ENCODE measurements at regions not wholly inside any gene's neighbourhood (a gene's known extent, or its start where the extent isn't known, plus 50 kb on each side); places are given as distances from the start of the nearest gene placed in this dataset.

DNA sequence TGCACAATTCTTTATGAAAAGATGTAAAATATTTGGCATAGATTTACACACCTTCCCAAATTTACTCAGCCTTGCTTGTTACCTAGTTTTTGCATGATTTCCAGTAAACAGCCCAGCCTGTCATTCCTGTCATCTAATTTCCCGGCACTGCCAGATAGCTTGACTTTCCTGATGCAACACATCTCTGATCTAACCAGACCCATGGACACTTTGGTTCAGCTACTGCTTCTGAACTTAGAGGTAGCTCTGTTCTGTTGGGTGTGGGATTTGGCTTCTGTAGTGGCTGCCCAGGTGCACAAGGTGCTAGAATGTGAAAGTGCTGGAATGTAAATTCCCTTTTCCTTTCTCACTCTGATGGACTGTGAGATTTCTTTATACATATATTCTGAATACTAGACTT, 1033.5 kb downstream of the SLITRK1 start:
- TF ChIP-seq GLI4 (tag by site-specific recombination; IDR thresholded peaks at IDR 0.05) (no peak), SCRT1 (tag by site-specific recombination; IDR thresholded peaks at IDR 0.05; ENCODE audit: borderline replicate concordance) (no peak), ZFP3 (tag by site-specific recombination; IDR thresholded peaks at IDR 0.05; ENCODE audit: low read depth) (no peak), ZNF654 (tag by site-specific recombination; IDR thresholded peaks at IDR 0.05; ENCODE audit: low read depth) (no peak), ZNF214 (tag by site-specific recombination; IDR thresholded peaks at IDR 0.05; ENCODE audit: borderline replicate concordance) (no peak), ZNF670 (tag by site-specific recombination; IDR thresholded peaks at IDR 0.05; ENCODE audit: low read depth) (no peak), ZNF350 (tag by site-specific recombination; IDR thresholded peaks at IDR 0.05) (no peak), ZNF768 (tag by site-specific recombination; IDR thresholded peaks at IDR 0.05) (no peak)
- TF ChIP-seq, protein P1, sequence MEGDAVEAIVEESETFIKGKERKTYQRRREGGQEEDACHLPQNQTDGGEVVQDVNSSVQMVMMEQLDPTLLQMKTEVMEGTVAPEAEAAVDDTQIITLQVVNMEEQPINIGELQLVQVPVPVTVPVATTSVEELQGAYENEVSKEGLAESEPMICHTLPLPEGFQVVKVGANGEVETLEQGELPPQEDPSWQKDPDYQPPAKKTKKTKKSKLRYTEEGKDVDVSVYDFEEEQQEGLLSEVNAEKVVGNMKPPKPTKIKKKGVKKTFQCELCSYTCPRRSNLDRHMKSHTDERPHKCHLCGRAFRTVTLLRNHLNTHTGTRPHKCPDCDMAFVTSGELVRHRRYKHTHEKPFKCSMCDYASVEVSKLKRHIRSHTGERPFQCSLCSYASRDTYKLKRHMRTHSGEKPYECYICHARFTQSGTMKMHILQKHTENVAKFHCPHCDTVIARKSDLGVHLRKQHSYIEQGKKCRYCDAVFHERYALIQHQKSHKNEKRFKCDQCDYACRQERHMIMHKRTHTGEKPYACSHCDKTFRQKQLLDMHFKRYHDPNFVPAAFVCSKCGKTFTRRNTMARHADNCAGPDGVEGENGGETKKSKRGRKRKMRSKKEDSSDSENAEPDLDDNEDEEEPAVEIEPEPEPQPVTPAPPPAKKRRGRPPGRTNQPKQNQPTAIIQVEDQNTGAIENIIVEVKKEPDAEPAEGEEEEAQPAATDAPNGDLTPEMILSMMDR (tag by site-specific recombination; IDR thresholded peaks at IDR 0.05): no peak
- TF ChIP-seq, protein P2, sequence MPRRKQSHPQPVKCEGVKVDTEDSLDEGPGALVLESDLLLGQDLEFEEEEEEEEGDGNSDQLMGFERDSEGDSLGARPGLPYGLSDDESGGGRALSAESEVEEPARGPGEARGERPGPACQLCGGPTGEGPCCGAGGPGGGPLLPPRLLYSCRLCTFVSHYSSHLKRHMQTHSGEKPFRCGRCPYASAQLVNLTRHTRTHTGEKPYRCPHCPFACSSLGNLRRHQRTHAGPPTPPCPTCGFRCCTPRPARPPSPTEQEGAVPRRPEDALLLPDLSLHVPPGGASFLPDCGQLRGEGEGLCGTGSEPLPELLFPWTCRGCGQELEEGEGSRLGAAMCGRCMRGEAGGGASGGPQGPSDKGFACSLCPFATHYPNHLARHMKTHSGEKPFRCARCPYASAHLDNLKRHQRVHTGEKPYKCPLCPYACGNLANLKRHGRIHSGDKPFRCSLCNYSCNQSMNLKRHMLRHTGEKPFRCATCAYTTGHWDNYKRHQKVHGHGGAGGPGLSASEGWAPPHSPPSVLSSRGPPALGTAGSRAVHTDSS (tag by site-specific recombination; IDR thresholded peaks at IDR 0.05): no peak
- TF ChIP-seq, protein P3, sequence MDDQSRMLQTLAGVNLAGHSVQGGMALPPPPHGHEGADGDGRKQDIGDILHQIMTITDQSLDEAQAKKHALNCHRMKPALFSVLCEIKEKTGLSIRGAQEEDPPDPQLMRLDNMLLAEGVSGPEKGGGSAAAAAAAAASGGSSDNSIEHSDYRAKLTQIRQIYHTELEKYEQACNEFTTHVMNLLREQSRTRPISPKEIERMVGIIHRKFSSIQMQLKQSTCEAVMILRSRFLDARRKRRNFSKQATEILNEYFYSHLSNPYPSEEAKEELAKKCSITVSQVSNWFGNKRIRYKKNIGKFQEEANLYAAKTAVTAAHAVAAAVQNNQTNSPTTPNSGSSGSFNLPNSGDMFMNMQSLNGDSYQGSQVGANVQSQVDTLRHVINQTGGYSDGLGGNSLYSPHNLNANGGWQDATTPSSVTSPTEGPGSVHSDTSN (CRISPR knock-in tag; IDR thresholded peaks at IDR 0.05): no peak
